H1 (cell line): ENCODE measurements at regions not wholly inside any gene's neighbourhood (a gene's known extent, or its start where the extent isn't known, plus 50 kb on each side); places are given as distances from the start of the nearest gene placed in this dataset.
"Not testable (repeated sequence)": the region's sequence is repeated elsewhere in the genome, so short reads cannot be mapped to it uniquely, and the experiment has no call there.

Source experiments
- CTCF ChIA-PET: fragments of 300-600 bp; sonication (Branson Sonifier 250); formaldehyde crosslinking; loops from one replicate; lab custom pipeline; 2021; ENCODE audit not compliant: partially characterized antibody; lab: Charles Lee
- POLR2A ChIA-PET: fragments of 300-600 bp; sonication (Branson Sonifier 250); formaldehyde crosslinking; loops from one replicate; lab custom pipeline; 2021; ENCODE audit warnings: inconsistent platforms; ENCODE audit not compliant: partially characterized antibody; lab: Charles Lee
- DNase-seq, 2 experiments: peaks; one replicate each; pipeline versions ENCODE4 v3.0.0 to v3.0.0-alpha.2; 2010 to 2022; ENCODE audit warnings: low spot score in 2 of 2, low read depth in 1 of 2, mixed read lengths in 1 of 2
- FAIRE-seq: peaks from 2 replicates; lab custom pipeline; 2011; peaks lifted over from hg19 to GRCh38; lab: Jason Lieb, UNC
- H2AFZ ChIP-seq: 2 replicates; pipeline ENCODE4 v1.8.1; 2012; ENCODE audit warnings: low read length, inconsistent platforms
- H2AK5ac ChIP-seq: 2 replicates; pipeline ENCODE4 v1.6.1; 2013; ENCODE audit warnings: low read depth, low read length
- H2BK120ac ChIP-seq: replicated peaks from 2 replicates; pipeline ENCODE3; 2013; ENCODE audit warnings: low read depth, low read length, inconsistent platforms
- H2BK12ac ChIP-seq: 2 replicates; pipeline ENCODE4 v1.6.1; 2013; ENCODE audit warnings: low read depth, low read length
- H2BK15ac ChIP-seq: 2 replicates; pipeline ENCODE4 v1.6.1; 2013; ENCODE audit warnings: low read length
- H2BK20ac ChIP-seq: 2 replicates; pipeline ENCODE4 v1.6.1; 2013; ENCODE audit warnings: low read length
- H2BK5ac ChIP-seq: 2 replicates; pipeline ENCODE4 v1.6.1; 2013; ENCODE audit warnings: low read depth, low read length
- H3K14ac ChIP-seq: 2 replicates; pipeline ENCODE4 v1.6.1; 2013; ENCODE audit warnings: inconsistent platforms; ENCODE audit not compliant: insufficient read length
- H3K18ac ChIP-seq: 2 replicates; pipeline ENCODE4 v1.6.1; 2013; ENCODE audit warnings: low read length; ENCODE audit errors: extremely low read depth
- H3K23ac ChIP-seq: 2 replicates; pipeline ENCODE4 v1.6.1; 2013; ENCODE audit warnings: inconsistent platforms; ENCODE audit not compliant: insufficient read length
- H3K23me2 ChIP-seq: 2 replicates; pipeline ENCODE4 v1.6.1; 2013; ENCODE audit warnings: low read depth, low read length
- H3K27ac ChIP-seq: 2 replicates; pipeline ENCODE4 v1.6.1; 2011; ENCODE audit warnings: low read depth, low read length, inconsistent platforms
- H3K27me3 ChIP-seq, 4 experiments: replicated peaks in 1 of 4; 1 replicate in 1 of 4; 2 replicates in 3 of 4; pipeline versions ENCODE4 v1.6.1 to v1.8.1; 2011 to 2013; ENCODE audit warnings: low read length in 3 of 4, mild to moderate bottlenecking in 3 of 4, inconsistent platforms in 2 of 4, mixed read lengths in 2 of 4, moderate library complexity in 1 of 4; ENCODE audit not compliant: control insufficient read depth in 3 of 4, insufficient read depth in 3 of 4; ENCODE audit errors: extremely low read depth in 1 of 4
- H3K36me3 ChIP-seq, 4 experiments: 2 replicates each; pipeline versions ENCODE4 v1.6.1 to v1.8.1; 2011 to 2013; ENCODE audit warnings: mild to moderate bottlenecking in 4 of 4, low read length in 3 of 4, moderate library complexity in 2 of 4, control low read depth in 1 of 4, inconsistent platforms in 1 of 4; ENCODE audit not compliant: insufficient read depth in 4 of 4, control insufficient read depth in 2 of 4
- H3K4ac ChIP-seq: replicated peaks from 2 replicates; pipeline ENCODE3; 2013; ENCODE audit warnings: low read length, low read depth, mixed read lengths, inconsistent platforms; ENCODE audit not compliant: insufficient read length
- H3K4me1 ChIP-seq, 4 experiments: replicated peaks in 1 of 4; 1 replicate in 1 of 4; 2 replicates in 3 of 4; pipeline versions ENCODE4 v1.6.1 to v1.8.1; 2011 to 2013; ENCODE audit warnings: low read length in 3 of 4, inconsistent platforms in 2 of 4, mixed read lengths in 1 of 4; ENCODE audit not compliant: insufficient read depth in 4 of 4, control insufficient read depth in 3 of 4
- H3K4me2 ChIP-seq, 2 experiments: 2 replicates each; pipeline versions ENCODE4 v1.6.1 to v1.8.1; 2011 to 2013; ENCODE audit warnings: low read depth in 2 of 2, low read length in 2 of 2, control low read depth in 1 of 2, inconsistent platforms in 1 of 2, mild to moderate bottlenecking in 1 of 2; ENCODE audit not compliant: insufficient read depth in 1 of 2
- H3K4me3 ChIP-seq, 4 experiments: fragments of 200-600, 300-600 bp in 1 of 4; sonication (generic), shearing (Covaris generic), sonication (Bioruptor Twin) in 1 of 4; 2 replicates each; pipeline versions ENCODE4 v1.5.1 to v1.8.1; 2011 to 2016; ENCODE audit warnings: low read length in 4 of 4, low read depth in 3 of 4, control low read depth in 2 of 4, inconsistent platforms in 2 of 4, mild to moderate bottlenecking in 2 of 4, mixed read lengths in 1 of 4, moderate library complexity in 1 of 4; ENCODE audit not compliant: insufficient read depth in 2 of 4; ENCODE audit errors: extremely low read depth in 1 of 4
- H3K56ac ChIP-seq: replicated peaks from 2 replicates; pipeline ENCODE3; 2013; ENCODE audit warnings: low read depth, mild to moderate bottlenecking, mixed read lengths, low read length, inconsistent platforms; ENCODE audit not compliant: insufficient read length
- H3K79me1 ChIP-seq: 2 replicates; pipeline ENCODE4 v1.6.1; 2013; ENCODE audit warnings: low read depth, low read length, control low read depth
- H3K79me2 ChIP-seq, 2 experiments: 2 replicates each; pipeline versions ENCODE4 v1.6.1 to v1.8.1; 2012 to 2013; ENCODE audit warnings: low read length in 2 of 2, mild to moderate bottlenecking in 2 of 2, inconsistent platforms in 1 of 2; ENCODE audit not compliant: insufficient read depth in 2 of 2, control insufficient read depth in 1 of 2
- H3K9ac ChIP-seq, 4 experiments: replicated peaks in 1 of 4; 1 replicate in 1 of 4; 2 replicates in 3 of 4; pipeline versions ENCODE4 v1.6.1 to v1.8.1; 2011 to 2013; ENCODE audit warnings: low read depth in 3 of 4, low read length in 3 of 4, control low read depth in 2 of 4, mild to moderate bottlenecking in 2 of 4, moderate library complexity in 2 of 4, inconsistent platforms in 1 of 4; ENCODE audit errors: extremely low read depth in 1 of 4
- H3K9me3 ChIP-seq, 2 experiments: 2 replicates each; pipeline versions ENCODE4 v1.6.1 to v1.8.1; 2012 to 2013; ENCODE audit warnings: mild to moderate bottlenecking in 2 of 2, moderate library complexity in 2 of 2, control low read depth in 1 of 2, inconsistent platforms in 1 of 2, low read depth in 1 of 2, low read length in 1 of 2, mixed read lengths in 1 of 2; ENCODE audit not compliant: insufficient read depth in 2 of 2
- H4K20me1 ChIP-seq, 2 experiments: replicated peaks in 1 of 2; 2 replicates each; pipeline versions ENCODE3 to v1.8.1; 2011 to 2013; ENCODE audit warnings: inconsistent platforms in 2 of 2, low read length in 2 of 2, mild to moderate bottlenecking in 1 of 2; ENCODE audit not compliant: insufficient read depth in 2 of 2, control insufficient read depth in 1 of 2
- H4K5ac ChIP-seq: 2 replicates; pipeline ENCODE4 v1.6.1; 2013; ENCODE audit warnings: low read length, low read depth, mixed read lengths, inconsistent platforms; ENCODE audit not compliant: insufficient read length
- H4K8ac ChIP-seq: 2 replicates; pipeline ENCODE4 v1.8.0; 2013; ENCODE audit warnings: mild to moderate bottlenecking, moderate library complexity, low read length, inconsistent platforms; ENCODE audit not compliant: insufficient read depth; ENCODE audit errors: extremely low read depth
- H4K91ac ChIP-seq: replicated peaks from 2 replicates; pipeline ENCODE3; 2013; ENCODE audit warnings: low read length, mixed read lengths, inconsistent platforms; ENCODE audit not compliant: insufficient read length
- WGBS, 2 experiments: shearing (Covaris generic) in 1 of 2; methylation state at CpG; one replicate each; pipeline versions ENCODE4 v1.1.6 to v1.1.7; 2013 to 2015; ENCODE audit warnings: low lambda C conversion rate in 2 of 2, mixed read lengths in 2 of 2, inconsistent platforms in 1 of 2, low coverage in 1 of 2, missing lambda C conversion rate in 1 of 2; ENCODE audit not compliant: insufficient replicate concordance in 2 of 2, insufficient coverage in 1 of 2, insufficient read length in 1 of 2; ENCODE audit errors: extremely low coverage in 1 of 2, missing lambda C conversion rate in 1 of 2; 5-methylcytosine and 5-hydroxymethylcytosine counted together

DNA sequence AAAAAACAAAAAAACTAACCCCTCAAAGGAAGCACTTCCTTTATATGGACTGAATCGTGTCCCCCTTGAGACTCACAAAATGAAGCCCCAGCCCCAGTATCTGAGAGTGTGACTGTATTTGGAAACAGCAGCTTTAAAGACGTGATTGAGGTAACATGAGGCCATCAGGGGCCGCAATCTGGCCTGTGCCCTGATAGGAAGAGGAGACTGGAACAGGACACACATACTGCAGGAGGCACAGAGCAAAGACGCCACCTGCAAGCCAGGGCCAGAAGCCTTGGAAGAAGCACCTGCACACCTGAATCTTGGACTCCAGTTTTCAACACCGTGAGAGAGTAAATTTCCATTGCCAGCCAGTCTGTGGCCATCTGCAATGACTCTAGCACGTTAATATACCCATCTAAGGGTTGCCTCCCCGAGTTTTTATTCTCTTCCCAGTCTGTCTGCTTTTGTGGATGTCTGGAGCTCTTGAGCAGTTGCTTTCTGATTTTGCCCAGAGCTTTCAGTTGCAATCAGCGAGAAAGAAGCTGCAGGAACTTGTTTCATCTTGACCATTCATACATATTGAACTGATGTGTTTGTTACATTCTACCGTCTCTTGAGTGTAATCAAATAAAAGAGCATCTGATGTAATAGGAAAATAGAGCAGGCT lies 775.8 kb upstream of the TPTE start:
- H4K20me1 ChIP-seq, DNase-seq, H3K79me2 ChIP-seq, H2BK12ac ChIP-seq, H2BK20ac ChIP-seq, CTCF ChIA-PET, H3K36me3 ChIP-seq, H3K4ac ChIP-seq, H3K14ac ChIP-seq, POLR2A ChIA-PET, H3K4me3 ChIP-seq, H3K79me1 ChIP-seq, FAIRE-seq, H3K4me1 ChIP-seq, H3K18ac ChIP-seq, H3K23ac ChIP-seq, H3K56ac ChIP-seq, H4K91ac ChIP-seq, H3K27me3 ChIP-seq, H4K8ac ChIP-seq, H2BK15ac ChIP-seq, H2AK5ac ChIP-seq, H2BK5ac ChIP-seq, H2BK120ac ChIP-seq, H3K9ac ChIP-seq, H4K5ac ChIP-seq, H3K4me2 ChIP-seq, H2AFZ ChIP-seq, H3K27ac ChIP-seq, H3K23me2 ChIP-seq: not testable (repeated sequence)
- 67% methylated on average over 9 of the region's 9 CpGs; no CpG with 5 or more reads in 1 of the 2 experiments for WGBS, 2 experiments
- H3K9me3 ChIP-seq: peaks cover 32 to 70% of the 10 kb centered on the region in 2 experiments

DNA sequence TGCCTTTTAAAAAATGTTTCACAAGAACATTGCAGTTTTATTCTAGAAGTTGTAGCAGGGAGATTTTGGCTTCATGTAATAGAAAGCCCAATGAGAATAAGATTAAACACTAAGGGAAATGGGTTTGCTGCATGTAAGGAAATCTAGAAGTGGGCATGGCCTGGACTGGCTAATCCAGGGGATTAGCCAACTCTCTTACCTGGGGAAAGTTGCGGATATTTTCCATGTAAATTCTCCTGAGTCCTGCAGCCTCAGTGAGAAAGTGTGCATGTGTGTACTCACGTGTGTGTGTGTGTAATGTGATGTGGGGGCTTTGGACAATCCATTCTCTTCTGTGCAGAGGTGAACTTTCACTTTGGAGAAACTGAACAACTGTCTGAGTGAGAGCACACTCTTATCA lies 775.1 kb upstream of the TPTE start:
- H2AFZ ChIP-seq, H2BK15ac ChIP-seq, CTCF ChIA-PET, H4K20me1 ChIP-seq, H3K4me2 ChIP-seq, FAIRE-seq, H3K36me3 ChIP-seq, H4K5ac ChIP-seq, H3K4ac ChIP-seq, H3K56ac ChIP-seq, H2BK120ac ChIP-seq, H3K27ac ChIP-seq, H4K8ac ChIP-seq, H4K91ac ChIP-seq, H2BK12ac ChIP-seq, H3K14ac ChIP-seq, DNase-seq, H3K18ac ChIP-seq, H3K79me2 ChIP-seq, H3K9ac ChIP-seq, H3K23me2 ChIP-seq, H3K79me1 ChIP-seq, POLR2A ChIA-PET, H2BK20ac ChIP-seq, H2BK5ac ChIP-seq, H3K4me3 ChIP-seq, H3K27me3 ChIP-seq, H2AK5ac ChIP-seq, H3K4me1 ChIP-seq, H3K23ac ChIP-seq: not testable (repeated sequence)
- 89% methylated on average over 1 of the region's 2 CpGs; no CpG with 5 or more reads in 1 of the 2 experiments for WGBS, 2 experiments
- H3K9me3 ChIP-seq: peaks cover 37 to 71% of the 10 kb centered on the region in 2 experiments
